HCT116 (cell line): ENCODE measurements at regions not wholly inside any gene's neighbourhood (a gene's known extent, or its start where the extent isn't known, plus 50 kb on each side); places are given as distances from the start of the nearest gene placed in this dataset.

ENCODE experiments used
- ATAC-seq: fragments of 200-7000 bp; cut with Tn5 transposase; 2 replicates; pipeline ENCODE4 v1.9.1; 2020; ENCODE audit warnings: mild to moderate bottlenecking, moderate library complexity
- BruUV-seq: library from RNA; stranded (reverse); fragments of 400-500 nt; replicated peaks from 2 replicates; lab custom pipeline; 2021; lab: Mats Ljungman, UMichigan
- CTCF ChIA-PET: fragments of 300-600 bp; sonication (Branson Sonifier 250); formaldehyde crosslinking; loops from one replicate; lab custom pipeline; 2021; ENCODE audit warnings: antibody characterized with exemption; lab: Charles Lee
- POLR2A ChIA-PET: fragments of 300-600, 350-600 bp; sonication (Branson Sonifier 250); formaldehyde crosslinking; loops from one replicate; lab custom pipeline; 2021; ENCODE audit warnings: antibody characterized with exemption; lab: Charles Lee
- RAD21 ChIA-PET, 2 experiments: fragments of 300-600 bp; sonication (Branson Sonifier 250); formaldehyde crosslinking; loops; one replicate each; lab custom pipeline; 2023; ENCODE audit warnings: low total read pairs in 2 of 2; ENCODE audit not compliant: uncharacterized antibody in 2 of 2, unreplicated experiment in 2 of 2, low non-redundant PET in 1 of 2; lab: Charles Lee
- DNase-seq: peaks from one replicate; pipeline ENCODE4 v3.0.0-alpha.2; 2010; ENCODE audit warnings: low read depth, low spot score
- H2AFZ ChIP-seq: fragments of 200-600 bp; shearing (Covaris generic), sonication (generic); 2 replicates; pipeline ENCODE4 v1.6.1; 2017; ENCODE audit warnings: low read depth, mixed run types, mixed read lengths, antibody characterized with exemption, low read length; ENCODE audit not compliant: poor library complexity, severe bottlenecking
- H3K27ac ChIP-seq: 2 replicates; pipeline ENCODE4 v1.5.1; 2012; ENCODE audit warnings: low read depth, low read length
- H3K27me3 ChIP-seq: fragments of 200-600 bp; sonication (generic); 2 replicates; pipeline ENCODE4 v1.6.1; 2016; ENCODE audit warnings: mixed run types, low read length, mixed read lengths; ENCODE audit not compliant: insufficient read depth
- H3K36me3 ChIP-seq, 2 experiments: fragments of 200-500 bp in 1 of 2; fragments of 200-600 bp in 1 of 2; sonication (Bioruptor generic) in 1 of 2; sonication (generic) in 1 of 2; 2 replicates each; pipeline versions ENCODE4 v1.5.1 to v1.6.1; 2014 to 2016; ENCODE audit warnings: low read length in 2 of 2, inconsistent platforms in 1 of 2, mixed read lengths in 1 of 2, mixed run types in 1 of 2; ENCODE audit not compliant: insufficient read depth in 2 of 2, control insufficient read depth in 1 of 2
- H3K4me1 ChIP-seq, 2 experiments: fragments of 200-600 bp in 1 of 2; sonication (generic) in 1 of 2; 2 replicates each; pipeline versions ENCODE4 v1.5.1 to v1.6.1; 2012 to 2017; ENCODE audit warnings: low read length in 2 of 2, inconsistent platforms in 1 of 2, mild to moderate bottlenecking in 1 of 2, mixed read lengths in 1 of 2, mixed run types in 1 of 2, moderate library complexity in 1 of 2; ENCODE audit not compliant: insufficient read depth in 2 of 2, control insufficient read depth in 1 of 2
- H3K4me2 ChIP-seq: fragments of 200-600 bp; sonication (generic); 2 replicates; pipeline ENCODE4 v1.6.1; 2017; ENCODE audit warnings: mixed run types, low read length, mixed read lengths
- H3K4me3 ChIP-seq, 2 experiments: fragments of 200-600 bp in 1 of 2; sonication (generic) in 1 of 2; replicated peaks in 1 of 2; 2 replicates each; pipeline ENCODE4 v1.5.1; 2011 to 2016; ENCODE audit warnings: low read length in 2 of 2, control low read depth in 1 of 2, low read depth in 1 of 2, mild to moderate bottlenecking in 1 of 2, mixed read lengths in 1 of 2, mixed run types in 1 of 2
- H3K79me2 ChIP-seq: fragments of 200-600 bp; sonication (generic); 2 replicates; pipeline ENCODE4 v1.6.1; 2017; ENCODE audit warnings: mild to moderate bottlenecking, mixed run types, low read length, moderate library complexity, mixed read lengths; ENCODE audit not compliant: insufficient read depth
- H3K9ac ChIP-seq: fragments of 200-600 bp; sonication (generic); 2 replicates; pipeline ENCODE4 v1.6.1; 2016; ENCODE audit warnings: low read length, mixed read lengths
- H3K9me2 ChIP-seq: fragments of 200-600 bp; sonication (generic), shearing (Covaris generic); 2 replicates; pipeline ENCODE4 v1.6.1; 2017; ENCODE audit warnings: mixed run types, mild to moderate bottlenecking, moderate library complexity; ENCODE audit not compliant: insufficient read depth
- H3K9me3 ChIP-seq, 2 experiments: fragments of 200-500 bp in 1 of 2; fragments of 200-600 bp in 1 of 2; sonication (Bioruptor generic) in 1 of 2; sonication (generic) in 1 of 2; 2 replicates each; pipeline ENCODE4 v1.6.1; 2014 to 2017; ENCODE audit warnings: low read length in 2 of 2, mixed read lengths in 2 of 2, inconsistent platforms in 1 of 2, low read depth in 1 of 2, mild to moderate bottlenecking in 1 of 2, mixed run types in 1 of 2, moderate library complexity in 1 of 2; ENCODE audit not compliant: control insufficient read depth in 1 of 2, insufficient read depth in 1 of 2
- H4K20me1 ChIP-seq: fragments of 200-600 bp; sonication (generic), shearing (Covaris generic); 2 replicates; pipeline ENCODE4 v1.6.1; 2017; ENCODE audit warnings: mixed run types, mild to moderate bottlenecking, moderate library complexity; ENCODE audit not compliant: insufficient read depth
- CBX3 ChIP-seq: IDR thresholded peaks from 2 replicates; pipeline ENCODE4 v1.6.1; 2012; ENCODE audit warnings: low read depth
- EZH2phosphoT487 ChIP-seq: fragments of 200-600 bp; IDR thresholded peaks from 2 replicates; pipeline ENCODE4 v1.6.1; 2018; ENCODE audit warnings: antibody characterized with exemption, borderline replicate concordance
- JUND ChIP-seq: IDR thresholded peaks from 2 replicates; pipeline ENCODE4 v1.6.1; 2012
- POLR2AphosphoS5 ChIP-seq: IDR thresholded peaks from 2 replicates; pipeline ENCODE4 v1.6.1; 2011; ENCODE audit warnings: mild to moderate bottlenecking, low read depth, low read length, moderate library complexity
- SIN3A ChIP-seq: IDR thresholded peaks from 2 replicates; pipeline ENCODE4 v1.6.1; 2012; ENCODE audit warnings: low read depth
- ZNF274 ChIP-seq: fragments of 200-500 bp; sonication (Bioruptor generic); IDR thresholded peaks from 2 replicates; pipeline ENCODE4 v1.6.1; 2014; ENCODE audit warnings: mild to moderate bottlenecking, low read depth, low read length, inconsistent platforms
- intact Hi-C: fragments of 100-400 bp; cut with micrococcal nuclease; formaldehyde crosslinking; loops from 2 replicates; pipeline ENCODE4 v1.10.0; 2022
- TF ChIP-seq, protein P1 (sequence below): IDR thresholded peaks from 2 replicates; pipeline ENCODE4 v1.6.1; 2011; ENCODE audit warnings: mild to moderate bottlenecking, low read length, moderate library complexity; ENCODE audit not compliant: insufficient replicate concordance; ENCODE audit errors: extremely low read depth
- TF ChIP-seq, protein P2 (sequence below): IDR thresholded peaks from 2 replicates; pipeline ENCODE4 v1.6.1; 2012
- TF ChIP-seq, protein P3 (sequence below): IDR thresholded peaks from 2 replicates; pipeline ENCODE4 v1.6.1; 2012

DNA sequence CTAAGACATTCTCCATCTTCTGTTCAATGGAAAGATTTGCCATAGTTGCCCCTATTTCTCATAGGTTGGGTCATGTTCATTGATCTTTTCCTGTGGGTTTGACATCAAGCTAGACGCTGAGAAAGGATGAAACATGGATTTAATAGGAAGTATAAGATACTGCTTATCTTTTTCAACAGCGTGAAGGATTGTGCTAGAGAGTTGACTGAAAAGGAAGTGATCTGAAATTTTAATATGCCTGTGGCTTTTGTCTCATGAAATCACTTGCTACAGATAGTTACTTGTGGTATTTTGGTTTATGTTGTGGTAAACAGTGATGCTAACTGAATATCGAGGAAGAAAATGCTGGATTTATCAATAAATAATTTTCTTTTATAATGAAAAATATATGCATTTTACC is 442.9 kb downstream of the EDEM1 start:
- no peaks in the 10 kb centered on the region for H3K4me1 ChIP-seq
- no peak overlapping the region for H3K4me2 ChIP-seq
- no peaks in the 10 kb centered on the region for H3K9me3 ChIP-seq
- H3K36me3 ChIP-seq: no peaks in the 10 kb centered on the region
- no peaks in the 10 kb centered on the region for H3K9me2 ChIP-seq
- intact Hi-C loops: no loop called here
- no peak overlapping the region for H2AFZ ChIP-seq
- H3K9ac ChIP-seq: no peak overlapping the region
- ATAC-seq (no peak), DNase-seq (no peak)
- no peaks in the 10 kb centered on the region for H3K27me3 ChIP-seq
- no peak overlapping the region for H3K27ac ChIP-seq
- ChIA-PET RAD21 (no interaction called here), CTCF (no interaction called here), POLR2A (no interaction called here)
- H4K20me1 ChIP-seq: no peaks in the 10 kb centered on the region
- no peaks in the 10 kb centered on the region for H3K79me2 ChIP-seq
- no peak for TF ChIP-seq SIN3A
- no peak for TF ChIP-seq JUND
- no peak for TF ChIP-seq EZH2phosphoT487
- TF ChIP-seq, protein P1, sequence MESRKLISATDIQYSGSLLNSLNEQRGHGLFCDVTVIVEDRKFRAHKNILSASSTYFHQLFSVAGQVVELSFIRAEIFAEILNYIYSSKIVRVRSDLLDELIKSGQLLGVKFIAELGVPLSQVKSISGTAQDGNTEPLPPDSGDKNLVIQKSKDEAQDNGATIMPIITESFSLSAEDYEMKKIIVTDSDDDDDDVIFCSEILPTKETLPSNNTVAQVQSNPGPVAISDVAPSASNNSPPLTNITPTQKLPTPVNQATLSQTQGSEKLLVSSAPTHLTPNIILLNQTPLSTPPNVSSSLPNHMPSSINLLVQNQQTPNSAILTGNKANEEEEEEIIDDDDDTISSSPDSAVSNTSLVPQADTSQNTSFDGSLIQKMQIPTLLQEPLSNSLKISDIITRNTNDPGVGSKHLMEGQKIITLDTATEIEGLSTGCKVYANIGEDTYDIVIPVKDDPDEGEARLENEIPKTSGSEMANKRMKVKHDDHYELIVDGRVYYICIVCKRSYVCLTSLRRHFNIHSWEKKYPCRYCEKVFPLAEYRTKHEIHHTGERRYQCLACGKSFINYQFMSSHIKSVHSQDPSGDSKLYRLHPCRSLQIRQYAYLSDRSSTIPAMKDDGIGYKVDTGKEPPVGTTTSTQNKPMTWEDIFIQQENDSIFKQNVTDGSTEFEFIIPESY: no peak
- TF ChIP-seq, protein P2, sequence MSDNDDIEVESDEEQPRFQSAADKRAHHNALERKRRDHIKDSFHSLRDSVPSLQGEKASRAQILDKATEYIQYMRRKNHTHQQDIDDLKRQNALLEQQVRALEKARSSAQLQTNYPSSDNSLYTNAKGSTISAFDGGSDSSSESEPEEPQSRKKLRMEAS: no peak
- TF ChIP-seq CBX3: no peak
- TF ChIP-seq, protein P3, sequence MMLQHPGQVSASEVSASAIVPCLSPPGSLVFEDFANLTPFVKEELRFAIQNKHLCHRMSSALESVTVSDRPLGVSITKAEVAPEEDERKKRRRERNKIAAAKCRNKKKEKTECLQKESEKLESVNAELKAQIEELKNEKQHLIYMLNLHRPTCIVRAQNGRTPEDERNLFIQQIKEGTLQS: no peak
- no peak for TF ChIP-seq POLR2AphosphoS5
- TF ChIP-seq ZNF274: no peak
- BruUV-seq: no TSS peak
- no peak overlapping the region for H3K4me3 ChIP-seq
